ENCODE measurements at regions not wholly inside any gene's neighbourhood (a gene's known extent, or its start where the extent isn't known, plus 50 kb on each side); places are given as distances from the start of the nearest gene placed in this dataset.

DNA sequence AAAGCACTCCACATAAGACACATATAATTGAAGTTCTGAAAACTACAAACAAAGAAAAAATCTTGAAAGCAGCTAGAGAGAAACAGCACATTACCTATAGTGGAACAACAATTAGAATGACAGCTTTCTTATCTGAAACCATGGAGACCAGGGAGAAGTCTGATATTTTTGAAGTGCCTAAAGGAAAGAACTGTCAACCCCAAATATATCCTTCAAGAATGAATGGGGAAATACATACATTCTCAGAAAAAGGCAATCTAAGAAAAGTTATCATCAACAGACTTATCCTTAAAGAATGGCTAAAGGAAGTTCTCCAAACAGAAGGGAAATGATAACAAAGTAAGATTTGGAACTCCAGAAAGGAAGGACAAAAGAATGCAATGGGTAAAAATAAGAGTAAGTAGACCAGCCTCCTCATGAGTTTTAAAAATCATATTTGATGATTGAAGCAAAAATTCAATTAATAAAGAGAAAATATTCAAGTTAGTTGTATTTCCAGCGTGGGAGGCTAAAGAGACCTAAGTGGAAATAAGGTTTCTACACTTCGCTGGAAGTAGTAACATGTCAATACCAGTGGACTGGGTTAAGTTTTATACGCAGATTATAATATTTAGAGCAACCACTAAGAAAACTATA, 170.8 kb upstream of the SAMSN1 start:
- no peak for DNase-seq

DNA sequence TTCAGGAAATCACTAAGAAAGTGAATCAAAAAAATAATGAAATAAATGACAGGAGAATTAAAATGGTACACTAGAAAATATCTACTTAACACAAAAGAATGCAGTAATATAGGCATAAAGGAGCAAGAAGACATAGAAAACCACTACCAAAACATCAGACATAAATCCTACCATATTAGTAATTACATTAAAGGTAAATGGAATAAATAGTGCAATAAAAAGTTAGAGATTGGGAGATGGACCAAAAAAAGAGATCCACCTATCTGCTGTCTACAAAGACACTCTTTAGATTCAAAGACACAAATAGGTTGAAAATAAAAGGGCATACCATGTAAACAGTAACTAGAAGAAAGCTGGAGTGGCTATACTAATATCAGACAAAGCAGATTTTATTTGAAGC, 167.0 kb upstream of the SAMSN1 start:
- DNase-seq, result no peak

DNA sequence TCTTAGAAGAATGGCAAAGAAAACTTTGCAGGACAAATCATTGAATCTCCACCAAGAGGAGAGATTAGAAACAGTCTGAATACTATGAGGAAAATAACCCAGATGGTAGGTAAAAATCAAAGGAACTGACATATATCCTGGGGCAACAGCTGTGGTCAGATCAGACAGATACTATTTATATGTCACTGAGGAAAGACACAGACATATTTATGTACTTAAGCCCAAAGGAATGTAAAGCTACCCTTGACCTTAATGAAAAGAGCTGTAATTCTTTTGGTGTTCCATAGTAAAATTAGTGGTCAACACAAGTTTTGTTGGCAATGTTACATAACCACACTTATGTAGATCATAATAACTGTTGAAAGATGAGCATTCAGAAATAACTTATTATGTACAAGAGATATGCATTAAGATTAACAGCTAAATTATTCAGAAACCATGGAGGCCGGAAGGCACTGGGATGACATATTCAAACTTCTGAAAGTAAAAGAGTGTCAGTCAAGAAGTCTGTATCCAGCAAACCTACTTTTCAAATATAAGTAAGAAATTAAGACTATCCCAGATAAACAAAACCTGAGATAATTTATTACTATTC, 166.1 kb upstream of the SAMSN1 start:
- DNase-seq, result no peak

DNA sequence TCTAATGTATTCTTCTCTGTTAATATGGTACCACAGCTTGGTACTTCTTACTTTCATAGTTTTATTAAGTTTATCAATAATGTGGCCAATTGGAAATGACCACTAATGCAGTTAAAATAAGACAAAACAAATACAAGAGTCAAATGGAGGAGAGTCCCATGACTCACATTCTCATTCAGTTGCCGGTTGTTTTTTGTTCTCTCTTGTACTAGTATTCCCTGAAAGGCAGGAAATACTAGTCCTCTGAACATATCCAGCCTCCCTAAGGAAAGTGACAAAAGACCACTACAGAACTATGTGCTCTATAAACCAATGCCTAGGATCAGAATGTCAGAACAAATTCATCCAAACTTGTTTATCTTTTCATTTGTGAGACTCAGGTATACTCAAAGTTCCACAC, 165.2 kb upstream of the SAMSN1 start:
- DNase-seq, result no peak

DNA sequence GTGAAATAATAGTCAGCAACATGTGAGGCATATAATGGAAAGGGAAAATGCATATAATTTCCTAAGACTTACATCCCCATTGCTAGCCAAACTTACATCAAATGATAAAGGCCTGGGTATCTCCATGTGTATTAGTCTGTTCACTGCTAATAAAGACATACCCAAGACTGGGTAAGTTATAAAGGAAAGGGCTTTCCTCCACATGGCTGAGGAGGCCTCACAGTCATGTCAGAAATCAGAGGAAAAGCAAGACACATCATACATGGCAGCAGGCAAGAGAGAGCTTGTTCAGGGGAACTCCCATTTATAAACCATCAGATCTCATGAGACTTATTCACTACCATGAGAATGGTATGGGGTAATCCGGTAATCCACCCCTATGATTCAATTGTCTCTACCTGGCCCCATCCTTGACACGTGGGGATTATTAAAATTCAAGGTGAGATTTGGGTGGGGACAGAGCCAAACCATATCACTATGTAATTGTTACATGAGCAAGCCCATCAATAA, 161.5 kb upstream of the SAMSN1 start:
- DNase-seq, result no peak

DNA sequence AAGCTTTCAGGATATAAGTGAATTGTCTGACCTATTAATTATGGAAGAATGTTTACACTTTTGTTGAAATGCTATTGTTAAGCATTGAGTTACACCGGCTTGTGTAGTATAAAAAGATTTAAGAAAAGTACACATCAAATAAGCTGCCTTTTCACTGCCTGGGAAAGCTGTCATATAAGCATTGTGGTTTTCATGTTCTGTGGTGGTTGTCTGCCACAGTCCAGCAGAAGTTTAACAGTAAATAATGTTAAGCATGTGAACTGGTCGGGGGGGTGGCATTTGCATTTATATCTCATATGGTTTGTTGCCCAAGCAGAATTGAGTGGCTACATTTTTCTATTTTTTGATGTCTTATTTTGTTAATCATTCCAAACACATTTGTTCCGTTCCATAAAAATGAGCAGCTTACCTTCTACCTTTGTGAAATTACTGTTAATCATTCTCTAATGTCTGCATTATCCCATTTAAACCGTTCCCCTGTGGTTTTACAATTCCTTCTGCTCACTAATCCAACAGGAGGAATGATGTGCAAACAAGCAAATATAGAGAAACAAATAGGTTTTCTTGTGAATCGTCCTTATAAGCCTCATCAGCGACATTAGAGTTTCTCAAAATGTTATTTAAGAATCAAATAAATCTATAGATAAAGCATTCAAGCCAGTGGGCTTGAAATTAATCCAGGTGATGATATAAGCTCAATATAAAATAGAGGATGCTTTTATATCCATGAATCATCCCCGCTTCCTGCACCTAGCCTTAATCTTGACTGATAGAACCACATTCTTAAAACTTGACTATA, 160.8 kb upstream of the SAMSN1 start:
- DNase-seq, result no peak

DNA sequence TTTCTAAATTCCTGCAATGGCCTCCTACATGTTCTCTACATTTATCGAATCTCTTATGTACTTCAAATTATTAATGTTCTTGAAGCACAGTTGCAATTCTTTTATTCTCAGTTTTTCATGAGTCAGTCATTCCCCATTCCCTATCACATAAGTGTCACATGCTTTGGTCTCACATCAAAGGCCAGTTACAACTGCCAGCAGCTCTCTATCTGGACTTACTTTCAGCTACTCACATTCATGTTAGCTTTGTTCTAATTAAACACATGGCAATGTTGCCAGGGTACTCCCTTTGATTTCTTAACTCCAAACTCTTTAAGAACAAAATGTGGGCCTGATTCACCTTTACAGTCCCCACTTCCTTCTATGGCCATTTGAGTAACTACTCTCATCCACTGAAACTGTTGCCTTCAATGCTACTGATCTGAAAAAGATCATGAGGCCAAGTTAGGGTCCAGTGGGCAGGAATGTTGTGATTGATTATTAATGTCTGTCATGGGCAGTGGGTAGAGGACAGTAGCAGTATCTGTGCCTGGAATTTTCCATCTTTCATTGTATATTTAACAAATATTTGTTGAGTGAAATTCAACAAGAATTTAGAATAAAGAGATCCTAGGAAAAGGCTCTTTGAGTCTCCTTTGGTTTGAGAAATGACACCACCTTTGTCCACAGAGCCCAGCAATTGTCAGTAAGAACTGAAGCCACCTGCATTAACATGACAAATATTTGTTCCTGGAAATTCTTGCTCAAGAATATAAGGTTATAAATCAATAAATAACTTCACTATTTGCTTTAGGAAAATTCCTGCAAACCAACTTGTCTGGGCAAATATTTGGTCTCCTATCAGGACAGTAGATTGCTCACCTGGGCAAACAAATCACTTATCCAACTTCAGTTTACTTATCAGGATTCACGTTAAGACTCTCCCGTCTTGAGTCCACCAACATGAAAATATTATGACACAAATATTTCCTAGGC, 153.6 kb upstream of the SAMSN1 start:
- DNase-seq, result no peak

DNA sequence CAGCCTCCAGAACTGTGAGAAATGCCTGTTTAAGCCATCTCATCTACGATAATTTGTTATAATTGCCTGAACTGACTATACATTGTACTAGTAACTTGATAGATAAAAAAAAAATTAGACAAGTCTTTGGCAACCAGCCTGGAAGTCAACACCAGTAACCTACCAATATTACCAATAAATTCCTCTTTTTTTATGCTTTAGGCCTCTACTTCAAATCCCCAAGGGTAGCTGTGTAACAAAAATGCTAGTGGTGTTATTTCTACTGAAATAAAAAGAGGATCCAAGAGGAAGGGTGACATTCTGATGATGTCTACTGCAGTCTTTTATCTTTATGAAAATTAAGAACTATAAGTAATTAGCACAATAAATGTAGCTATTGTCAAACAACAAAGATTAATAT, 151.7 kb upstream of the SAMSN1 start:
- no peak for DNase-seq

DNA sequence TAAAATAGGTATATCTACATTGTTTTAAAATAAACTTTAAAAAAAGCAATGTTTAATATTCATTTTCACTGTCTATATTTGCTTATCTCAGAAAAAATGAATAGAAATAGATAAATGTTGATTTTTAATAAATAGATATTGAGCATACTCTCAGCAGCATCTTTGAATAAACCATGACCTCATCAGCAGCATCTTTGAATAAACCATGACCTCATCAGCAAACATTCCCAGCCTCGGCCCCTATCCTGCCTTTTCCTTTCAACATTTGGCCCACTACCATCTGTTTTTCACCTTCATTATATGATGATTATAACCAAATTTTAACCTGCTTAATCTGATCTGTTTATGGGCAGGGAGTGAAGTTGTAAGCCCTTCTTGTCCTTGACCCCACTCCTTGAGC, 148.7 kb upstream of the SAMSN1 start:
- DNase-seq, result no peak

DNA sequence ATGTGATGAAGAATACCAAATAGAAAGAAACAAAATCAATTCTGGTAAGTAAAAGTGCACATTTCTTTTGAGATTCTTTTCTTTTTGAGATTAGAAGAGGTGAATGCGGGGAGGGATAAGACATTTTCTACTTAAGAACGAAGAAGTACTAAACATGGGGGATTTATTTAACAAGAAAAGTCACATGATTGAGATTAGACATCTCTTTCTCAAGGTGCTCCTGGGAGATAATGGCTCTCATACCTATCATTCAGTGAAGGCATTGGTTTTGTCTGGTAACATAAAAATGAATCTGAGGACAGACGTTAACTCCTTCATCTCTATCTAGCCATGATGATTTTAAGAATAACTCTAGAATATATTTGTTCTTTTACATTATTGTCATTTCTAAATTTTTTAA, 147.9 kb upstream of the SAMSN1 start:
- DNase-seq, result no peak

DNA sequence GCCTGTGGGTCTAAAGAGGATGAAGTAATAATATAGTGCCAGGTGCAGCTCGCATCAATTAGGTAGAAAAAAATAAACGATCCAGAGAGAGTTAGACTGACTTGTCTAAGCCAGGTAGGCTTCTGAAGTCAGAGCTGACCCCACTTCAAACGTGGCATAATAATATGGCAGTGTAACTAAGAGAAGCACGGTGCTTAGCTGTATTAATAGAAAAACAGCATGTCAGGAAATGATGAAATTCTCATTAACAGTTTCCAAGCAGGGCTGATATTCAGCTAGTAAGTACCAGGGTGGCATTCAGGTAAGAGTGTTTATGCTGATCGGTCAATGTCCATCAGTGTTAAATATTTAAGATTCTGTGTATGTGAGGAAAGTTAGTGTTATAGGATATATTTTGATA, 145.8 kb upstream of the SAMSN1 start:
- DNase-seq, result peak; percentile 8 to 9

DNA sequence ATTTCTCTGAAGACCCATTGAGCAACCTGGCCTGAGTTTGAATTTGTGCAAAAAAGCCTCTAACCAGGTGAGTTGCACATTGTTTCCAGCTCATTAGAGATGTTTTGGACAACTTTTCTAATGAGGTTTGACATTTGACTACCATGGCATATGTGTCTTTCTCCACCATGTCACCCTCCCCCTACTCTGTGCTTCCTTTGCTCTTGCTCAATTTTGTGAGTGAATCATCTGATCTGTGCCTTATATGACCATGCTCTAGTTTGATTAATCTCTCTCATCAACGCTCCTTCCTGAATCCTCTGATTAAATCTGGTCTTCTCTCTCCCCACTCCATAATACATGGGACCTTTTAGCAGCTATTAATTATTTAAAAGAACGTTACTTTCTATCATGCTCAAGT, 144.8 kb upstream of the SAMSN1 start:
- peak; percentile 47 to 50 for DNase-seq

DNA sequence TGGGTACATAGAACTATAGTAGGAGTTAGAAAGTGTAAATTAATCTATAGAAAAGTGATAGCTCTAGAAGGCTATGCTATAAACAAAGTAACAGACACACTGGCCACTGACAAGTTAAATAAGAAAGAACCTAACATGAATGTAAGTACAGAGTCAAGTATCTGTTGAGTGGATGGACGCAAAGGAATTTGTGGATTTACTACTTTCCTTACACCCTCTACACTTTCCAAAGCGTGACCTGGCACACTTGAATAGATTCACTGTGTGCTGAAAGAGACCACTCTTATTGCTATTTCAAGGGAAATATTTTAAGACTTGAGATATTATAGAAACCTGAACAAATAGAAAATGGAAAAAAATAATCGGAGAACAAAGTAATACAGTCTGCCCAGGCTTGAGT, 142.8 kb upstream of the SAMSN1 start:
- DNase-seq, result no peak

DNA sequence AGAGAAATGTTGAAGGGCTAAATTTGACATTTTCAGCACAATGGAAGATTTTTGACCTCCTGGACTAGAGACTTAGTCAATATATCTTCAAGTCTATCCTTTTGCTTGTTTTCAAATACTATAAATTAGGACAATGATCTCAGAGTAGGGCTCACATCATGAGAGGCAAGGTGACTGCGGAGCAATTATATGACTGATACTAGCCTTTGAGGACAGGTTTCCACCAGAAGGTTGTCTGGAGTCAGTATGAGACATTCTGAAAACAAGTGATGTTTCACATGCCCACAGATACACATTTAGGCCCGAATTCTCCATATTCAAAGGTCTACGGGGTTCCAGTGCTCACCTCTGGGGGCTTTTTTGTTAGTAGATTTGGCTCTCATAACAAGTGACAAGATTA, 142.3 kb upstream of the SAMSN1 start:
- no peak for DNase-seq

DNA sequence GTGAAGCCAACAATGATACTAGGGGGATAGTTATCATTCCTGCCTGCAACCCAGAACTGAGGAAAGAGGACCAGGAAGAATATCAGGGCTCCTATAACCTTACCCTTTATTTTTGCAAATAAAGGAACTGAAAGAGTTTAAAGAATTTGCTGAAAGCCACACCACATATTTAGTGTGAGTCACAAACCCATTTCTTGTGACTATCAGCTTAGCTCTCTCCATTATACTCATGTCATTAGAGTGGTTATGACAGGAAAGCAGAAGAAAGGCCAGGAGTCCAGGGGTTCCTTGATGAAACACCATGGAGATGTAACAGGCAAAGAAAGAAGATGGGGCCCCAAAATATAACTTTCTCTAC, 141.1 kb upstream of the SAMSN1 start:
- peak; percentile 44 to 60 for DNase-seq

DNA sequence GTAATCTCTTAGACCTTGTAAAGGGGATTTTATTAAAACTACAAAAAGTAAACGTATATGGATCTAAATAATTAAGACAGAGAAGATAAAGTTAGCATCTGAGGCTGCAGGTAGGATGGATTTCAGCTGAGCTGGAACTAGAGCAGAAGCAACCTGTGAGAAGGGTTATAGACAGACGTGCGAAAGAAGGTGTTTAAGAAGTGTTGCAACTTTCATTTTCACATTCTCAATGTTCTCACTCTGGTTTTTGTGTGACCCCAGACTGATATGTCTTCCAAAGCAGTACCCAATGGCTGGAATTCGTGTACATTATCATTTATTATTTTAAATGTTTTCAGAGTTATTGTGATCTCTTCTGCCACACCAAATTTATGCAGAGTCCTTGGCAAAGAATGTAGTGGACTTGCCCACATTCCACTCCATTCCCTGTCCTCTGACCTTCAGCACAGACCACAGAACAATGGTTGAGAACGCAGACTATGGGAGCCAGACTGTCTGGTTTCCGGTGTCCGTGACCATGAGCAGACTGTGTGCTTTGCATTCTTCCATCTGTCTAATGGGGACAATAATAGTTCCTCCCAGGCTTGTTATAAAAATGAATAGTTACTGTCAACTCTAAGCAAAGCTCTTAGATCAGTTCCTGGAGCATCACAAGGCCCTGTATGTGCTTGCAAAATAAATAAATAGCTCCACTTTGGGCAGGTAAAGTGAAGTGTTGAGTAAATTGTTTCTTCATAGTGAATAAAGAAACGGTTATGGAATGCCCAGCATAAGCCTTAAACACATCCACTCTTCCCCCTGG, 140.6 kb upstream of the SAMSN1 start:
- no peak for DNase-seq

DNA sequence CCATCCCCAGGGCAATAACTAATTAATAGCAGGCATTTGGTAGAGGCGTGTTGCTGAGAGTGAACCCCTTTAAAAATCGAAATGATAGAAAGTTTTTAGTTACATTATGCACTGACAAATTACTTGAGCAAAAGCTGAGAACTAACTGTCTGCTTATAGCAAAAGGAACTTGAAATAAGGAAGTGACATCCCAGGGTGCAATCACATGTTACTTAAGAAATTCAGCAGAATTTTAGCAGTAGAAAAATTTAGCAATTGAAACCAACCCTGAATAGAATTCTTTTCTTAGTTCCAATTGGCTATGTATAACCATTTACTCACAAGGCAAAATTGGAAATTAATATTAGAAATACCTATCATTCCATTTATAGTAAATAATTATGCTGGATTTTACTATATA, 139.5 kb upstream of the SAMSN1 start:
- peak; percentile 92 to 93 for DNase-seq

DNA sequence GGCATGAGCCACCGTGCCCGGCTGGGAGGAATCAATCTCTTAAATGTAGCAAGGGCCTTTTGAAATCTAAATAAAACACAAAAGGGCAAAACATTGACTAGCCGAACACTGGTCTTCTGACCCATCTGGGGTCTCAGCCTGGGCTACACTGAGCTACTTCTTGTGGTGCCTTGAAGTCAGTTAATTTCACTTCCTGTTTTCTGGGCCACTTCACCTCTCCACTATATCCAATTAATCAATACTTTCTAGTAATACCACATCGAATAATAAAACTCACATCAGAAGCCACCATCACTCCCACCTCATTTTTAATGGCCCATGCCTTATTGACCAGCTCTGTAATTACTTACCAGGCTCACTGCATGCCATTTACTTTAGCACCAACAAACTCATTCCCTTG, 138.0 kb upstream of the SAMSN1 start:
- DNase-seq, result no peak

DNA sequence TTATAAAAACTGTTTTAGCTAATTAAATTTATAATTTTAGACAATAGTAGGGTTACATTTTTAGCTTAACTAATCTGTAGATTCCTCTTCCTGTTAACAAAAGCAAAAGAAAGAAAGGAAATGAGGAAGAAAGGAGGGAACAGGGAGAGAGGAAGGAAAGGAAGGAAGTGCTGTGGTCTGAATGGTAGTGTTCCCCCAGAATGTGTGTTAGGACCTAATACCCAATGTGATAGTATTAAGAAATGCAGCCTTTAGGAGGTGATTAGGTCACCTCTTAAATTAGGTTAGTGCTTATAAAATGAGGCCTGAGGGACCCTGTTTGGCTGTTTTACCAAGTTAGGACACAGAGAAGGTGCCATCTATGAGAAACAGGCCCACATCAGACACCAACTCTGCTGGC, 136.9 kb upstream of the SAMSN1 start:
- peak; percentile 50 to 53 for DNase-seq

DNA sequence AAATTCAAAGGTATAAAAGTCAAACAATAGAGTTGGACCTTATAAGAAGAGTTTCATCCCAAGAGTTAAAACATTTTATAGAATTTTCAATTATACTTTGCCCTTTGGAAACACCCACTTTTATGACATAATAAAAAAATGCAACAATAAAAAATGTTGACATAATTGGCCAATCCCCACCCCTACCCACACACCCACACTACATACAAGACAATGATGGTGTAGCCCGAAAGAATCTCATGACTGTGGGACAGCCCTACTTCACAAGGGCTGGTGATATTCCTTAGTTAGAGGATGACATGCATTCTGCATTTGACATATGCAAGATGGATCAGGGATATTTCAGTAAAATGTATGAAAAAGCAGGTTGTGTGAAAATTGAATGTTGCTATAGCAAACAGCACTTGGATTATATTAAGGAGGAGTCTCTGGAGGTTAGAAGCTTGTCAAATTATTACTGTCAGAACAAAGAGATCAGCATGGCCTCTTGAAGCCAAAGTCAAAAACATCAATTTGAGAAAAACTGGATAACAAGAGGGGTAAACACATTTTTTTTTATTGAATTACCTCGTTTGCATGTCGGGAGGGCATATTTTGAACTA, 133.0 kb upstream of the SAMSN1 start:
- DNase-seq, result no peak

DNA sequence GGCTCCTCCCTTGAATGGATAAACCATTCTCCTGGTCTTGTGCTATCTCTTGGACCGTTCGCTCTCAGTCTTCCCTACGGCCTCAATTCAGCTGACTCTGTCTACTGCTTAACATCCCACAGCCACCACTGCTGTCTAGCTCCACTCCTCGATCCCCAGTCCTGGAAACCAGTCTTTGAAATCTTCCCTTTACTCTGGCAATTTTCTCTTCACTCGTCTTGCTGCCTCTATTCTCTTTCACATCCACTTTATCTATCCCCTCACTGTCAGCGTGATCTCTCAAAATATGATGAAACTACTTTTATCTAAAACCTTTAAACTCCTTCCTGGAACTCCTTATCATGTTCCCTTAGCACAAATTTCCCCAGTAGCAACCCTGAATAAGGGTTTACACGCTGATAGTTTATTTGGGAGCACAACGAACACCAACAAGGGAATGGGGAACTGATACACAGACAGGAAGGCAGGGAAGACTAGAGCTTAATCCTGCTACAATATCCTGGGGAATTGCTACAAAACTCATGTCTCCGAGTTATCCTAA, 131.6 kb upstream of the SAMSN1 start:
- DNase-seq, result no peak
